GM19452 (cell line): ENCODE measurements at regions not wholly inside any gene's neighbourhood (a gene's known extent, or its start where the extent isn't known, plus 50 kb on each side); places are given as distances from the start of the nearest gene placed in this dataset.
"Not testable (repeated sequence)": the region's sequence is repeated elsewhere in the genome, so short reads cannot be mapped to it uniquely, and the experiment has no call there.

Experiments
- ATAC-seq: cut with Tn5 transposase; IDR thresholded peaks from one replicate; pipeline ENCODE4 v1.9.1; 2021; ENCODE audit not compliant: unreplicated experiment

- ATAC-seq: peak; percentile 48
Observed at GRCh38 chr9:109972026-109972882, 192.3 kb downstream of the PALM2AKAP2 start.

- ATAC-seq: no peak
Observed at GRCh38 chr9:109973336-109973735, 193.3 kb downstream of the PALM2AKAP2 start.

- peak; percentile 77 for ATAC-seq
Observed at GRCh38 chr9:109974143-109974917, 194.3 kb downstream of the PALM2AKAP2 start.

GRCh38 chr9:109974918-109975276 lies 194.9 kb downstream of the PALM2AKAP2 start:
- peak; percentile 6 for ATAC-seq

GRCh38 chr9:109975574-109976295 lies 195.7 kb downstream of the PALM2AKAP2 start:
- no peak for ATAC-seq

DNA sequence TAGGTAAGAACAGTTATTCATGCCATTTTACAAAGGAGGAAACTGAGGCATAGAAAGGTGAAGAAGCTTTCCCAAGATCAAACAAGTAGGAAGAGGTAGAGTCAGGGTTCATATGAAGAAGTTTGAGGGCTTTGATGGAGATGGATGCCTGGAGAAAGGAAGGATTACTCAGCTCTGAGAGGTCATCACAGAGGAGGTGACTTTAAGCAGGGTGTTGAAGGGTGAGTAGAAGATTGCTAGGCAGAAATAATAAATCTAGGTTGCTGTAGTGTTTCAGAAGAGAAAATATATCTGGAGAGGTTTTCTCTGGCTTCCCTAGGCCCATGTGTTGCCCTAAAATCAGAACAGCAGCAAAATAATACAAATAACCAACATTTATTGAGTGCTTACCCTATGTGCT lies 196.3 kb downstream of the PALM2AKAP2 start:
- ATAC-seq: no peak

GRCh38 chr9:109977521-109977920 lies 197.5 kb downstream of the PALM2AKAP2 start:
- ATAC-seq: no peak

DNA sequence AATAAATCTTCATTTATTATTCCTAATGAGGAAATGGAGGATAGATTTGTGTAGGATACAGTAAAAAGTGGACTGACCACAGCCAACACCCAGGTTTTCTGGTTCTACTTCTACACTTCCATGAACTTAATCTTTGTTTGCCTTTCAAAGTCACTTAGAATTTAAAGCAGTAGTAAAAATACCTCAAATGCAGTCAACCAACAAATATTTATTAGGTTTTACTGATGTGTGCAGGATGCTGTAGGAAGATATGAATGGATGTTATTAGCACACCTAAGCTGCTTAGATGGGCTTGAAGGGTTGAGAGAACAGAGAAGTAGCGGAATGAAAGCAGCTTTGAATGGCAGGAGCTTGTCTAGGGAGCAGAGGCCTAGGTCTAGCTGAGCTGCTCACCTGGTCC lies 201.1 kb downstream of the PALM2AKAP2 start:
- ATAC-seq: no peak

- ATAC-seq: no peak
Observed at GRCh38 chr9:109986521-109986991, 206.6 kb downstream of the PALM2AKAP2 start.

DNA sequence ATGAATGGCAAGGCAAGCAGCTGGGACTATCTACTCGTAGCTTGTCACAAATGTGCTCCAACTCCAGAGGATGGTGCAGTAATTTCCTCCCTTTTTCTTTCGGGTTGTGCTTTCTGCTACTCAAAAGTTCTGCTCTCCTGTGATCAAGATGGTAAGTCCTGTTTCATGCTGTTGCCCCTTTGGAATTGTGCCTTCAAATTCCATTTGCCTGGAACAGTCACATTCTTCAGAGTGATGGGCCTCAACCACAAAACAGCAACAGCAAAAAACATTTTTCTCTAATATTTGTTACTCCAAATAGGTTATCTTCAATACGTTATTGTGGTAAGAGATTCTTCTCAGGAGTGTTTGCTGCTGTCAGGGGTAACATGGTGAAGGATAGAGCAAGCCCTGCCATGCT lies 209.3 kb downstream of the PALM2AKAP2 start:
- ATAC-seq: no peak

DNA sequence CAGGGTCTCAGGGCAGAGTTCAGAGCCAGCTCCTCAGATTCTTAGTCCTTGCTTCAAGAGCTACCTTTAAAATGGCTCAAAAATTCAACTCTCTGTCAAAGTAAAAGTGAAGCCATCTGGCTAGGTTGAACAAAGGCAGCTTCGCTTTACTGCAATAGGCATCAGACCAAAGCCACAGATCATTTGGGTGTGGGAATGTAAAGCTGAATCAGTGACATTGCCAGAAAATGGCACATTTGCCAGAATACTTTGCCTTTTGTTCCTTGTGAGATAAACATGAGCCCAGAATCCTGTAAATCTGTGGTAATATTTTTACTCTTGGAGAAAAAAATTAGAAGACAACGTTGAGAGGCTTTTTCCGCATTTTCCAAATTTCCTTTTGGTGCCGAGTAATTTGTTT lies 210.5 kb downstream of the PALM2AKAP2 start:
- ATAC-seq: no peak

DNA sequence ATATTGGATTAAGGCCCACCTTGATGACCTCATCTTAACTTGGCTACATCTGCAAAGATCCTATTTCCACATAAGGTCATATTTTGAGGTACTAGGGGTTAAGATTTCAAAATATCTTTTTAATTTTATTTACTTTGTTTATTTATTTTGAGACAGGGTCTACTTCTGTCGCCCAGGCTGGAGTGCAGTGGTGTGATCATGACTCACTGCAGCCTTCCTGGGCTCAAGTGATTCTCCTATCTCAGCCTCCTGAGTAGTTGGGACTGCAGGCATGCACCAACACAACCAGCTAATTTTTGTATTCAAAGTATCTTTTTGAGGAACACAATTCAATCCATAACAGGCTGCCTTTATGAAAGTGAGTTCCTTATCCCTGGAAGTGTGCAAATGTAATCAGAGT lies 212.3 kb downstream of the PALM2AKAP2 start:
- ATAC-seq: no peak

DNA sequence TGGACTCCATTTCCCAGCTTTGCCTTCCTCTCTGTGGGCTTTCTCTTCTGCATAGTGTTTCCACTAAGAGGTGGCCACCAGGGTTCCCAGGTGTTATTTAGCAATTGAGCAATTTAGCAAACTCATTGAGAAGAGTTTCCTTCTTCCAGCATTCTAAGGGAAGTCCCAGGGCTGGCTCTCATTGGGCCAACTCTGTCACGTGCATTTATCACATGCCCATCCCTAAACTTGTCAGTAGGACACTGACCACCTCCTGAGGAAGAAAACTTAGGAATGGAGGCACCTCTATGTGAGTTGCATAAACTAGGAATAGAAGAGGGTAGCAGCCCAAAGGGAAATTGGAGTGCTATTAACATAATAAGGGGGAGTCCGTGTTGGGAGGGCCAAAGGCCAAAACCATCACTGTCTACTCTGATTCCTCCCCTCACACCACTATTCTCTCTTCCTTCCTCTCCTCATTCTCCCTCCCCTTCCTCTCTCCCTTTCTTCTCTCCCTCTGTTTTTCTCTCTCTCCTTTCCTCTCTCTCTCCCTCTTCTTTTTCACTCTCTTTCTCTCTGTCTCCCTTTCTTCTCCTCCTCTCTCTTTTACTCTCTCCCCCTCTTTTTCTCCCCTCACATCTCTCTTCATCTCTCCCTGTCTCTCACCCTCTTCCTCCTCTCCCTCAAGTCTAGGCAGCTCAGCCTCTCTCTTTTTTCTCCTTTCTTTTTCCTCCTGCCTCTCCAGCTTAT lies 213.4 kb downstream of the PALM2AKAP2 start:
- no peak for ATAC-seq

DNA sequence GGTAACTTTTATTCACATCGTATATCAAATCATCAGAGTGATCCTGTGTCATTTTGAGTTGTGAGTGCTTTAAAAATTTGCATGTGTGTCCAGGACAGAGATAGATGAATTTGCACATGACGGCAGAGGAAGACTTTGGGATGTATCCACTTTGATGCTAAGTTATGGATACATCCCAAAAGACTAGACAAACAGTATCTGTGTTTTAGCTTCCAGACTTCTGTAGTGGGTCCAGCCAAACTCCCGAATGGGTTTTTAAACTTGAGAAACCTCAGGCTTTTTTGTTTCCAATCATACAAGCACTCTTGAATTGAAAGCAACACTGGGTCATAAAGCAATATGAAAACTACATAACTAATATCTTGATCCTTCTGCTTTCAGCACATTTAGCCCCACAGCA lies 213.8 kb downstream of the C9orf152 start:
- ATAC-seq: no peak

DNA sequence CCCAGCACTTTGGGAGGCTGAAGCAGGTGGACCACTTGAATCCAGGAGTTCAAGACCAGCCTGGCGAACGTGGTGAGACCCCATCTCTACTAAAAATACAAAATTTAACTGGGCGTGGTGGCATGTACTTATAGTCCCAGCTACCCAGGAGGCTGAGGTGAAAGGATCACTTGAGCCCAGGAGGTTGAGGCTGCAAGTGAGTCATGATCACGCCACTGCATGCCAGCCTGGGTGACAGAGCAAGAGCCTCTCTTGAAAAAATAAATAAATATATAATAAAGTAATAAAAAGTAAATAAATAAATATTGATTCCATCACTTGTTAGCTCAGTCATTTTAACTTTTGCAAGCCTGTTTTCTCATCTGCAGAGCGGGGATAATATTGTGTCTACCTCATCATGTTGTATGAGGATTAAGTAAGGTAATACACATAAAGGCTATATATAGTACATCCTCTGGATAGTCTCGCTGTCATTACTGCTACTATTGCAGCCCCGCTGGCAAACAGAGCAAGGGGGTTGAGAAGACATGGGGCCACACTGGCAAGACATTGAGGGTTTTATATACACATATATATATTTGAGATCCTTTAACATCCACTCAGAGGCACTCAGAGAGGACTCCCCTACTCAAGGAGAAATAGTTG lies 210.9 kb downstream of the C9orf152 start:
- no peak for ATAC-seq

DNA sequence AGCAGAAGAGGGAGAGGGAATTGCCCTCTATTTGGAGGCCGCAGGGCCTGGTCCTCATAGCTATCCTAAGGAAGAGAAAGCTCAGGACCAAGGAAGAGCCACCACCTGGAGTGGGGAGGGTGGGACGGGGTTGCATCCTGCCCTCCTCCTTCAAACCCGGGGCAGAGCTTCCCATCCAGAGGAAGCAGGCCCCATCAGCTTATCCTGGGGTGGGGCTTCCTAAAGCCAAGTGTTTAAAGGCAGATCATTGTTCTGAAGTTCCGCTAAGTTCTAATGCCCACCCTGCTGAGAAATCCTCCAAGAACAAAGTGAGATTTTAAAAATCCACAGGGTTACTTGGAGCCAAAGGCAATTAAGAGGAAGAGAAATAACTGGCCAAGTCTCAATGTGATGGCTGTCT lies 210.3 kb downstream of the C9orf152 start:
- ATAC-seq: no peak

DNA sequence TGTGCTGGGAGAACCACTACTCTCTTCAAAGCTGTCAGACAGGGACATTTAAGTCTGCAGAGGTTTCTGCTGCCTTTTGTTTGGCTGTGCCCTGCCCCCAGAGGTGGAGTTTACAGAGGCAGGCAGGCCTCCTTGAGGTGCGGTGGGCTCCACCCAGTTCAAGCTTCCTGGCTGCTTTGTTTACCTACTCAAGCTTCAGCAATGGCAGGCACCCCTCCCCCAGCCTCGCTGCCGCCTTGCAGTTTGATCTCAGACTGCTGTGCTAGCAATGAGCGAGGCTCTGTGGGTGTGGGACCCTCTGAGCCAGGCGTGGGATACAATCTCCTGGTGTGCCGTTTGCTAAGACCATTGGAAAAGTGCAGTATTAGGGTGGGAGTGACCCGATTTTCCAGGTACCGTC lies 202.4 kb downstream of the C9orf152 start:
- not testable (repeated sequence) for ATAC-seq

DNA sequence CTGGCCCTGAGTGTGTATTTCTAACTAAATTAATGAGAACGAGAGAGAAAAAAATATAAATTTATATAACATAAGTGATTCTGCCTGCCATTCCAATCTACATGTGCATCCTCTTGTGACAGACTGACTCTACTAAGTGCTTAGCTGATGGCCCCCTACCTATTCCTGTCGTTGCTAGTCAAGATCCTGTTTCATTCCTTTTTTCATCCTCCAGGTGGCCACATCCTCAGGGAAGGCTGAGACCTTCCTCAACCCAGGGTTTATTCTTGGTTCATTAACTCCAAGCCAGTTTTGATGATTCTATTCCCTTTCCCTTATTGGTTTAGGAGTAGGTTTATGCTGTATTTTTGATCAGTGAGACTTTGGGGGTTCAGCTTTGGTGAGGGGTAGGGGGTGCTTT lies 201.3 kb downstream of the C9orf152 start:
- no peak for ATAC-seq

GRCh38 chr9:110007477-110008270 lies 200.3 kb downstream of the C9orf152 start:
- peak; percentile 77 for ATAC-seq

- ATAC-seq: no peak
Observed at GRCh38 chr9:110008663-110009062, 199.3 kb downstream of the C9orf152 start.
